OCI-LY1 (cell line): ENCODE measurements at regions not wholly inside any gene's neighbourhood (a gene's known extent, or its start where the extent isn't known, plus 50 kb on each side); places are given as distances from the start of the nearest gene placed in this dataset.

Experiments used
- EZH2 ChIP-seq: fragments of 200-600 bp; sonication (generic), shearing (Covaris generic); IDR thresholded peaks from 2 replicates; pipeline ENCODE4 v1.8.0; 2017; ENCODE audit warnings: borderline replicate concordance, mixed run types, mild to moderate bottlenecking, antibody characterized with exemption, low read length, moderate library complexity, mixed read lengths
- TF ChIP-seq, protein P1 (sequence below): fragments of 200-600 bp; sonication (generic), shearing (Covaris generic); IDR thresholded peaks from 2 replicates; pipeline ENCODE4 v1.5.1; 2017; ENCODE audit warnings: mild to moderate bottlenecking, antibody characterized with exemption, low read length, moderate library complexity, mixed read lengths

DNA sequence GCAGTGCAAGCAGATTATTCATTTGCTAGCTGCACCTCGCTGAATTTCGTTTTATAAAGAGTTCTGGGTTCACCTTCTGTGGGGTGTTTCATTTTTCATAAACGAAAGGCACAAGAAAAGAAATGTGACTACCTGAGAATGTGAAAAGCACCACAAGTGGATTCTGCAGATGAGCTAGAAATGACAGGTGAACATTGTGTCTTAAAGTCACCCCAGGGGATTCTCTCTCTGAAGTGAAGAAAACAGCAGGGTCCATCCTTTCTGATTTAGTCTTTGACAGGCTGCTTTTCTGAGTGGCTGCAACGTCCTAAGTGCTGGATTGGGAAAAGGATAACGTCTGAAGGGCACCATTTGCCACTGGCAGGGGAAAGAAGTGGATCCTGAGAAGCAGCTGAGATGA is 469.3 kb downstream of the SPATA31D1 start:
- TF ChIP-seq, protein P1, sequence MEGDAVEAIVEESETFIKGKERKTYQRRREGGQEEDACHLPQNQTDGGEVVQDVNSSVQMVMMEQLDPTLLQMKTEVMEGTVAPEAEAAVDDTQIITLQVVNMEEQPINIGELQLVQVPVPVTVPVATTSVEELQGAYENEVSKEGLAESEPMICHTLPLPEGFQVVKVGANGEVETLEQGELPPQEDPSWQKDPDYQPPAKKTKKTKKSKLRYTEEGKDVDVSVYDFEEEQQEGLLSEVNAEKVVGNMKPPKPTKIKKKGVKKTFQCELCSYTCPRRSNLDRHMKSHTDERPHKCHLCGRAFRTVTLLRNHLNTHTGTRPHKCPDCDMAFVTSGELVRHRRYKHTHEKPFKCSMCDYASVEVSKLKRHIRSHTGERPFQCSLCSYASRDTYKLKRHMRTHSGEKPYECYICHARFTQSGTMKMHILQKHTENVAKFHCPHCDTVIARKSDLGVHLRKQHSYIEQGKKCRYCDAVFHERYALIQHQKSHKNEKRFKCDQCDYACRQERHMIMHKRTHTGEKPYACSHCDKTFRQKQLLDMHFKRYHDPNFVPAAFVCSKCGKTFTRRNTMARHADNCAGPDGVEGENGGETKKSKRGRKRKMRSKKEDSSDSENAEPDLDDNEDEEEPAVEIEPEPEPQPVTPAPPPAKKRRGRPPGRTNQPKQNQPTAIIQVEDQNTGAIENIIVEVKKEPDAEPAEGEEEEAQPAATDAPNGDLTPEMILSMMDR = no peak
- TF ChIP-seq EZH2 = no peak
